ENCODE measurements at regions not wholly inside any gene's neighbourhood (a gene's known extent, or its start where the extent isn't known, plus 50 kb on each side); places are given as distances from the start of the nearest gene placed in this dataset.
"Not testable (repeated sequence)": the region's sequence is repeated elsewhere in the genome, so short reads cannot be mapped to it uniquely, and the experiment has no call there.

DNA sequence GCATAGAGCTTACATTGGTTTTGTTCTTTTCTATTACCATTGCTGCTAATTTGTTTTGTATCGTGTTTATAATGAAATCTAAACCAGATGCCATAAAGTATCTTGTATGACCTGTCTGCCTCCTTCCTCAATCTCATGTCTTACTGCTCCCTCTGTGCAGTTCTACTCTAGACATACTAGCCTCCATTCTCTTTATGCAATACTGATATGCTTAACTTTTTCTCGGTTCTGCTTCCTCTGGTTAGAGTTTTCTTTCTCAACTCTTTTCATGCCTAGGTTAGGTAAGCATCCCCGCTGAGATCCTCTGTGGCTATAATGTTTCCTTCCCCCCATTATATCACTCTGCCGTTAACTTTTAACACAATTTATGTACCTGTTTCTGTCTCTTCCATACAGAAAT lies 852.3 kb downstream of the TRHDE start:
- no peak overlapping the region for H3K4me3 ChIP-seq (ENCODE audit: insufficient read depth, low read length)
- H3K9me3 ChIP-seq (ENCODE audit: low read depth, low read length): no peaks in the 10 kb centered on the region
- no peak for DNase-seq (ENCODE audit: insufficient read length, low spot score, missing footprints)
- no peaks in the 10 kb centered on the region for H3K36me3 ChIP-seq (ENCODE audit: insufficient read depth, low read length)
- H3K27ac ChIP-seq (ENCODE audit: low read depth, low read length): no peak overlapping the region
- TF ChIP-seq CTCF (IDR thresholded peaks at IDR 0.05; ENCODE audit: extremely low read depth, low read depth, low read length): no peak
- H2AFZ ChIP-seq (ENCODE audit: low read length): no peak overlapping the region
- H4K20me1 ChIP-seq (ENCODE audit: insufficient read depth, low read length): no peaks in the 10 kb centered on the region
- H3K4me2 ChIP-seq (ENCODE audit: insufficient read depth, low read length): no peak overlapping the region
- H3K4me1 ChIP-seq (ENCODE audit: insufficient read depth, low read length): no peaks in the 10 kb centered on the region
- H3K27me3 ChIP-seq (ENCODE audit: insufficient read depth, low read length): no peaks in the 10 kb centered on the region
- no peaks in the 10 kb centered on the region for H3K79me2 ChIP-seq (ENCODE audit: insufficient read depth, low read length)

- Histone ChIP-seq H3K4me1 (ENCODE audit: insufficient read depth, low read length) (no peaks in the 10 kb centered on the region), H4K20me1 (ENCODE audit: insufficient read depth, low read length) (no peaks in the 10 kb centered on the region)
Measured at GRCh38 chr12:73125148-73125547, 853.0 kb downstream of the TRHDE start.

GRCh38 chr12:73136386-73136785 lies 864.2 kb downstream of the TRHDE start:
- TF ChIP-seq CTCF (IDR thresholded peaks at IDR 0.05; ENCODE audit: extremely low read depth, low read depth, low read length): no peak
- no peaks in the 10 kb centered on the region for H3K36me3 ChIP-seq (ENCODE audit: insufficient read depth, low read length)
- no peaks in the 10 kb centered on the region for H3K9me3 ChIP-seq (ENCODE audit: low read depth, low read length)
- H3K4me2 ChIP-seq (ENCODE audit: insufficient read depth, low read length): no peak overlapping the region
- H3K27me3 ChIP-seq (ENCODE audit: insufficient read depth, low read length): no peaks in the 10 kb centered on the region
- no peak overlapping the region for H3K4me3 ChIP-seq (ENCODE audit: insufficient read depth, low read length)
- H3K79me2 ChIP-seq (ENCODE audit: insufficient read depth, low read length): no peaks in the 10 kb centered on the region
- DNase-seq (ENCODE audit: insufficient read length, low spot score, missing footprints): no peak
- no peaks in the 10 kb centered on the region for H3K4me1 ChIP-seq (ENCODE audit: insufficient read depth, low read length)
- H3K27ac ChIP-seq (ENCODE audit: low read depth, low read length): no peak overlapping the region
- no peak overlapping the region for H2AFZ ChIP-seq (ENCODE audit: low read length)
- no peaks in the 10 kb centered on the region for H4K20me1 ChIP-seq (ENCODE audit: insufficient read depth, low read length)

More at GRCh38 chr12:73125148-73125547, 853.0 kb downstream of the TRHDE start:
- no peaks in the 10 kb centered on the region for H3K79me2 ChIP-seq (ENCODE audit: insufficient read depth, low read length)
- no peaks in the 10 kb centered on the region for H3K27me3 ChIP-seq (ENCODE audit: insufficient read depth, low read length)
- no peak for DNase-seq (ENCODE audit: insufficient read length, low spot score, missing footprints)
- no peak overlapping the region for H3K4me2 ChIP-seq (ENCODE audit: insufficient read depth, low read length)
- no peak overlapping the region for H3K27ac ChIP-seq (ENCODE audit: low read depth, low read length)
- H3K9me3 ChIP-seq (ENCODE audit: low read depth, low read length): no peaks in the 10 kb centered on the region
- no peak overlapping the region for H2AFZ ChIP-seq (ENCODE audit: low read length)
- no peaks in the 10 kb centered on the region for H3K36me3 ChIP-seq (ENCODE audit: insufficient read depth, low read length)
- H3K4me3 ChIP-seq (ENCODE audit: insufficient read depth, low read length): no peak overlapping the region
- TF ChIP-seq CTCF (IDR thresholded peaks at IDR 0.05; ENCODE audit: extremely low read depth, low read depth, low read length): no peak

GRCh38 chr12:73139642-73140041 lies 867.5 kb downstream of the TRHDE start:
- H3K4me1 ChIP-seq (ENCODE audit: insufficient read depth, low read length); H3K4me2 ChIP-seq (ENCODE audit: insufficient read depth, low read length); H3K27ac ChIP-seq (ENCODE audit: low read depth, low read length); H3K27me3 ChIP-seq (ENCODE audit: insufficient read depth, low read length); H4K20me1 ChIP-seq (ENCODE audit: insufficient read depth, low read length); H2AFZ ChIP-seq (ENCODE audit: low read length); H3K4me3 ChIP-seq (ENCODE audit: insufficient read depth, low read length); H3K9me3 ChIP-seq (ENCODE audit: low read depth, low read length); DNase-seq (ENCODE audit: insufficient read length, low spot score, missing footprints); H3K79me2 ChIP-seq (ENCODE audit: insufficient read depth, low read length); H3K36me3 ChIP-seq (ENCODE audit: insufficient read depth, low read length): not testable (repeated sequence)

Data from osteoblast (primary cell).